Mesenchymal stem cell (in vitro differentiated cells and primary cell): ENCODE measurements at regions not wholly inside any gene's neighbourhood (a gene's known extent, or its start where the extent isn't known, plus 50 kb on each side); places are given as distances from the start of the nearest gene placed in this dataset.

Experiments
- DNase-seq: peaks from one replicate; pipeline ENCODE4 v3.0.0-alpha.2; 2013
- H2AFZ ChIP-seq: one replicate; pipeline ENCODE4 v1.6.1; 2013; ENCODE audit warnings: low read depth, mild to moderate bottlenecking, control low read depth, inconsistent platforms, low read length, moderate library complexity
- H2AK5ac ChIP-seq: 2 replicates; pipeline ENCODE4 v1.6.1; 2013; ENCODE audit warnings: low read length, moderate library complexity, mild to moderate bottlenecking, inconsistent platforms; ENCODE audit not compliant: severe bottlenecking
- H2BK120ac ChIP-seq: one replicate; pipeline ENCODE4 v1.6.1; 2013; ENCODE audit warnings: low read depth, mild to moderate bottlenecking, inconsistent platforms, low read length, moderate library complexity
- H2BK12ac ChIP-seq, 2 experiments: one replicate each; pipeline ENCODE4 v1.6.1; 2013; ENCODE audit warnings: inconsistent platforms in 2 of 2, low read length in 2 of 2, mild to moderate bottlenecking in 2 of 2, moderate library complexity in 2 of 2, control low read depth in 1 of 2
- H2BK15ac ChIP-seq: one replicate; pipeline ENCODE4 v1.6.1; 2013; ENCODE audit warnings: mild to moderate bottlenecking, low read depth, inconsistent platforms; ENCODE audit not compliant: poor library complexity, severe bottlenecking
- H2BK5ac ChIP-seq: 2 replicates; pipeline ENCODE4 v1.6.1; 2013; ENCODE audit warnings: low read depth, mild to moderate bottlenecking, low read length, control low read depth, inconsistent platforms; ENCODE audit not compliant: poor library complexity, severe bottlenecking
- H3K14ac ChIP-seq, 2 experiments: one replicate each; pipeline ENCODE4 v1.6.1; 2013; ENCODE audit warnings: inconsistent platforms in 2 of 2, low read length in 2 of 2, control low read depth in 1 of 2, mild to moderate bottlenecking in 1 of 2, moderate library complexity in 1 of 2
- H3K18ac ChIP-seq, 2 experiments: one replicate each; pipeline ENCODE4 v1.6.1; 2013; ENCODE audit warnings: inconsistent platforms in 2 of 2, low read length in 2 of 2, control low read depth in 1 of 2, low read depth in 1 of 2, mild to moderate bottlenecking in 1 of 2
- H3K23ac ChIP-seq, 2 experiments: one replicate each; pipeline ENCODE4 v1.6.1; 2013; ENCODE audit warnings: inconsistent platforms in 2 of 2, low read length in 2 of 2, mild to moderate bottlenecking in 2 of 2, moderate library complexity in 2 of 2, control low read depth in 1 of 2
- H3K27ac ChIP-seq: 2 replicates; pipeline ENCODE4 v1.5.1; 2013; ENCODE audit warnings: mild to moderate bottlenecking, moderate library complexity, low read length, control low read depth, inconsistent platforms; ENCODE audit not compliant: poor library complexity, severe bottlenecking
- H3K27me3 ChIP-seq, 2 experiments: 2 replicates each; pipeline versions ENCODE4 v1.6.1 to v1.7.0; 2013; ENCODE audit warnings: low read length in 2 of 2, mild to moderate bottlenecking in 2 of 2, moderate library complexity in 2 of 2, control low read depth in 1 of 2, inconsistent platforms in 1 of 2; ENCODE audit not compliant: control insufficient read depth in 1 of 2, insufficient read depth in 1 of 2
- H3K36me3 ChIP-seq, 2 experiments: 2 replicates each; pipeline versions ENCODE4 v1.6.1 to v1.7.0; 2013; ENCODE audit warnings: low read length in 2 of 2, control low read depth in 1 of 2, inconsistent platforms in 1 of 2, low read depth in 1 of 2, mild to moderate bottlenecking in 1 of 2; ENCODE audit not compliant: insufficient read depth in 2 of 2, control insufficient read depth in 1 of 2
- H3K4ac ChIP-seq, 2 experiments: one replicate each; pipeline ENCODE4 v1.6.1; 2013; ENCODE audit warnings: inconsistent platforms in 2 of 2, low read length in 2 of 2, mild to moderate bottlenecking in 2 of 2, moderate library complexity in 2 of 2, control low read depth in 1 of 2, low read depth in 1 of 2
- H3K4me1 ChIP-seq: 2 replicates; pipeline ENCODE4 v1.6.1; 2013; ENCODE audit warnings: low read depth, low read length, control low read depth; ENCODE audit not compliant: control insufficient read depth, insufficient read depth
- H3K4me2 ChIP-seq: 2 replicates; pipeline ENCODE4 v1.6.1; 2013; ENCODE audit warnings: low read length, mild to moderate bottlenecking, inconsistent platforms; ENCODE audit not compliant: poor library complexity, severe bottlenecking
- H3K4me3 ChIP-seq, 2 experiments: 2 replicates each; pipeline versions ENCODE4 v1.5.1 to v1.7.0; 2013; ENCODE audit warnings: low read length in 2 of 2, mild to moderate bottlenecking in 2 of 2, control low read depth in 1 of 2, low read depth in 1 of 2; ENCODE audit not compliant: insufficient read depth in 1 of 2
- H3K79me1 ChIP-seq: replicated peaks from 2 replicates; pipeline ENCODE4 v1.6.1; 2013; ENCODE audit warnings: mild to moderate bottlenecking, control low read depth, low read length, inconsistent platforms; ENCODE audit not compliant: poor library complexity, severe bottlenecking
- H3K9ac ChIP-seq: 2 replicates; pipeline ENCODE4 v1.7.0; 2013; ENCODE audit warnings: mild to moderate bottlenecking, low read length, moderate library complexity
- H3K9me3 ChIP-seq: 2 replicates; pipeline ENCODE4 v1.7.0; 2013; ENCODE audit warnings: mild to moderate bottlenecking, low read length; ENCODE audit not compliant: control insufficient read depth
- H4K8ac ChIP-seq: one replicate; pipeline ENCODE4 v1.6.1; 2013; ENCODE audit warnings: inconsistent platforms, mild to moderate bottlenecking, low read length, moderate library complexity
- H4K91ac ChIP-seq: one replicate; pipeline ENCODE4 v1.6.1; 2013; ENCODE audit warnings: mild to moderate bottlenecking, low read length, inconsistent platforms
- WGBS: methylation state at CpG from one replicate; pipeline ENCODE4 v1.1.7; 2013; ENCODE audit warnings: mixed read lengths; 5-methylcytosine and 5-hydroxymethylcytosine counted together

DNA sequence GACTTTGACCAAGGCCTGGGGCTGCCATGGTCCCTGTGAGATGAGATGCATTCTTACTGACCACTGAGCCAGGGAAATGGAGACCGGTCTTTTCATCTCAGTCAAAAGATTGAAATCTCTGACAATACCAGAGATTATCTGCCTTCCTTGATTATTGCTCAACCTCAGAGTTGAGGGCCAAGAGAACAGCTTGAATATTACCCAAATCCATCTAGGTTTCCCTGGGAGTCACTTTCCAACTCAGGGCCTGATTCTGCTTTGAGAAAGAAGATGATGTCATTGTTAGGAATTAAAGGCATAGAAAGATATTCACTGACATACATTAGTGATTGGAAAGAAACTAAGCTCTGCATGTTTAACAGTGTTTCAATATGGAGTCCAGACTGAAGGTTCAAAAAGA is 515.9 kb upstream of the TBX3 start:
- no peak overlapping the region for H2BK5ac ChIP-seq
- no peaks in the 10 kb centered on the region for H3K79me1 ChIP-seq
- H2BK15ac ChIP-seq, result no peak overlapping the region
- H3K4me1 ChIP-seq, result no peaks in the 10 kb centered on the region
- H3K4me3 ChIP-seq, result no peak overlapping the region
- DNase-seq, result peak; percentile 35
- no peak overlapping the region for H2BK120ac ChIP-seq
- no peaks in the 10 kb centered on the region for H3K36me3 ChIP-seq
- H2AFZ ChIP-seq, result no peak overlapping the region
- no peak overlapping the region for H3K14ac ChIP-seq
- H3K27ac ChIP-seq, result no peak overlapping the region
- no peaks in the 10 kb centered on the region for H3K9me3 ChIP-seq
- no peak overlapping the region for H4K91ac ChIP-seq
- H3K9ac ChIP-seq, result no peak overlapping the region
- H3K4ac ChIP-seq, result no peak overlapping the region
- no peak overlapping the region for H2AK5ac ChIP-seq
- no peak overlapping the region for H4K8ac ChIP-seq
- WGBS, result 93% methylated on average over 1 of the region's 1 CpG
- no peak overlapping the region for H3K18ac ChIP-seq
- no peak overlapping the region for H3K4me2 ChIP-seq
- H3K27me3 ChIP-seq, result no peaks in the 10 kb centered on the region
- peak overlapping the region in 1 of 2 experiments; percentile 4 for H2BK12ac ChIP-seq
- H3K23ac ChIP-seq, result no peak overlapping the region

DNA sequence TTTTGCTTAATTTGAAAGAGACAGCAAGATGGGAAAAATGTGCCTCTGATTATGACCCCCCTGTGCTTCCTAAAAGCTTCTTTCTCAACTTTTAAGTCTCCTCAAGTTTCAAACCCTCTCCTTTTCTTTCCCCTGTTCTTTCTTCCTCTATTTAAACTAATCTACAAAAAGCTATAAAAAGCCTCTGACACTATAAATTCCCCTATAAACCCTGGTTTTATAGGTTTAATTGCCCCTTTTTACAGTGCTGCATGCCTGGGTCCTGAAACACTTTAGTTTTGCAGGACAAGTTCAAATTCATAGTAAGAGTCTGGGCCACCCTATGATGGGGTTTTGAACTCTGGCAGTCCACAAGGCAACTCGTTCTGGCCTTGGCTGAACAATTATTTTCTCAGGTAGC is 510.9 kb upstream of the TBX3 start:
- Histone ChIP-seq H3K4me3 (no peak overlapping the region), H4K8ac (no peak overlapping the region), H2BK12ac (no peak overlapping the region), H3K9ac (no peak overlapping the region), H3K4me2 (no peak overlapping the region), H4K91ac (no peak overlapping the region), H3K9me3 (no peaks in the 10 kb centered on the region), H3K4ac (no peak overlapping the region), H3K36me3 (no peaks in the 10 kb centered on the region), H2BK120ac (no peak overlapping the region), H3K79me1 (no peaks in the 10 kb centered on the region), H2AFZ (no peak overlapping the region), H2BK5ac (no peak overlapping the region), H3K4me1 (no peaks in the 10 kb centered on the region), H3K23ac (no peak overlapping the region), H2BK15ac (no peak overlapping the region), H3K14ac (no peak overlapping the region), H3K27me3 (no peaks in the 10 kb centered on the region), H3K18ac (no peak overlapping the region), H2AK5ac (no peak overlapping the region), H3K27ac (no peak overlapping the region)
- no peak for DNase-seq
- WGBS, result 50% methylated on average over 1 of the region's 1 CpG

DNA sequence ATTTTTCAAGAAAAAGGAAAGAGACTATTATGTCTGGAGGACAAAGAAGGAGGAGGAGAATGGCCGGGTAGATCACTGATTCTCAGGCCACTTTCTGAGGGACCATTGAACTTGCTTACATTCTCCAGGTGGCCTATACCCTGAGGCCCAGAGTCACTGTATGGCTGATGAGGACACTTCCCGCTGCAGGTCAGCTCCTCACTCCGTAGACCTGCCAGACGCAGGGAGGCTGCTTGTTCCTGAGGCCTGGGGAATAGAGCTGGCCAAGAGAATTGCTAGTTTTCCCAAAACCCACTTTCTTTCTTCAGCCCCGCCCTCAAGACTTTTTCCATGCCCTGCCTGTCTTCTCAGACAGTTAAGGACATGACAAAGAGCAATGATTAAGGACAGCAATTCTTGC is 510.5 kb upstream of the TBX3 start:
- H3K4me3 ChIP-seq, result no peak overlapping the region
- no peak for DNase-seq
- H3K14ac ChIP-seq, result no peak overlapping the region
- H4K8ac ChIP-seq, result peak overlapping the region; percentile 82
- H3K36me3 ChIP-seq, result no peaks in the 10 kb centered on the region
- no peak overlapping the region for H3K4ac ChIP-seq
- H2BK15ac ChIP-seq, result no peak overlapping the region
- WGBS, result 70% methylated on average over 5 of the region's 5 CpGs
- no peak overlapping the region for H4K91ac ChIP-seq
- H2AK5ac ChIP-seq, result no peak overlapping the region
- H2BK12ac ChIP-seq, result no peak overlapping the region
- H3K23ac ChIP-seq, result no peak overlapping the region
- no peak overlapping the region for H3K27ac ChIP-seq
- no peak overlapping the region for H2BK5ac ChIP-seq
- H3K9ac ChIP-seq, result no peak overlapping the region
- H3K27me3 ChIP-seq, result no peaks in the 10 kb centered on the region
- H2AFZ ChIP-seq, result no peak overlapping the region
- no peak overlapping the region for H2BK120ac ChIP-seq
- no peaks in the 10 kb centered on the region for H3K4me1 ChIP-seq
- H3K79me1 ChIP-seq, result no peaks in the 10 kb centered on the region
- no peak overlapping the region for H3K4me2 ChIP-seq
- H3K9me3 ChIP-seq, result no peaks in the 10 kb centered on the region
- H3K18ac ChIP-seq, result no peak overlapping the region

DNA sequence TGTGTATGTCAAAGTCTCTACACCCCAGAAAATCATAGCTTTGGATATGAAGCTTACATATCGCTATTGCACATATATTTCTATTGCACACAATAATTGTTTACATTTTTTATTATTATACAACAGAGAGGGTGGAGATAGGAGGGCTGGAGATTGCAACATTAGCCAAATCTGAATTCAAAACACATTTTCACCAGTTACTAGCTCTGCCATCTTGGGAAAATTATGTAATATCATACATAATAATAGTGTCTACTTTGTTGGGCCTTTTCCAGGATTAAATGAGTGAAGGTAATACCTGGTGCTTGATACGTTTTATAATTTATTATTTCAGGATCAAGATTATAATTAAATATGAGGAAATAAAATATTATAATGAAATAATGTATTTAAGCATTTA is 507.4 kb upstream of the TBX3 start:
- Histone ChIP-seq H3K9me3 (no peaks in the 10 kb centered on the region), H4K8ac (no peak overlapping the region), H3K23ac (no peak overlapping the region), H3K36me3 (no peaks in the 10 kb centered on the region), H2AK5ac (no peak overlapping the region), H3K14ac (no peak overlapping the region), H2BK5ac (no peak overlapping the region), H3K4me2 (no peak overlapping the region), H3K27me3 (no peaks in the 10 kb centered on the region), H2BK120ac (no peak overlapping the region), H3K18ac (no peak overlapping the region), H2BK12ac (no peak overlapping the region), H3K4ac (no peak overlapping the region), H2AFZ (no peak overlapping the region), H3K79me1 (no peaks in the 10 kb centered on the region), H3K4me1 (no peaks in the 10 kb centered on the region), H4K91ac (no peak overlapping the region), H3K4me3 (no peak overlapping the region), H3K27ac (no peak overlapping the region), H3K9ac (no peak overlapping the region), H2BK15ac (no peak overlapping the region)
- no CpG with 5 or more reads among the region's 2 CpGs for WGBS
- DNase-seq, result no peak
